ENCODE measurements at regions not wholly inside any gene's neighbourhood (a gene's known extent, or its start where the extent isn't known, plus 50 kb on each side); places are given as distances from the start of the nearest gene placed in this dataset.

DNA sequence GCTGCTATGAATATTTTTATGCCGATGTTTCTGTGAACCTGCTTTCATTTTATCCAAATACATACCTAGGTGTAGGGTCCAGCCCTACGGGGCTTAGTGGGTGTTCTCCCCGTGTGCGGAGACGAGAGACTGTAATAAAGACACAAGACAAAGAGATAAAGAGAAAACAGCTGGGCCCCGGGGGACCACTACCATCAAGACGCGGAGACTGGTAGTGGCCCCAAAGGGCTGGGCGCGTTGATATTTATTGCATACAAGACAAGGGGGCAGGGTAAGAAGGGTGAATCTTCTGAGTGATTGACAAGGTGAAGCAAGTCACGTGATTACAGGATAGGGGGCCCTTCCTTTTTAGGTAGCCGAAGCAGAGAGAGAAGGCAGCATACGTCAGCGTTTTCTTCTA is 920.1 kb downstream of the BRD1 start (continued):
- TF ChIP-seq ZBTB1 (tag by site-specific recombination; IDR thresholded peaks at IDR 0.05): no peak
- TF ChIP-seq, protein P1, sequence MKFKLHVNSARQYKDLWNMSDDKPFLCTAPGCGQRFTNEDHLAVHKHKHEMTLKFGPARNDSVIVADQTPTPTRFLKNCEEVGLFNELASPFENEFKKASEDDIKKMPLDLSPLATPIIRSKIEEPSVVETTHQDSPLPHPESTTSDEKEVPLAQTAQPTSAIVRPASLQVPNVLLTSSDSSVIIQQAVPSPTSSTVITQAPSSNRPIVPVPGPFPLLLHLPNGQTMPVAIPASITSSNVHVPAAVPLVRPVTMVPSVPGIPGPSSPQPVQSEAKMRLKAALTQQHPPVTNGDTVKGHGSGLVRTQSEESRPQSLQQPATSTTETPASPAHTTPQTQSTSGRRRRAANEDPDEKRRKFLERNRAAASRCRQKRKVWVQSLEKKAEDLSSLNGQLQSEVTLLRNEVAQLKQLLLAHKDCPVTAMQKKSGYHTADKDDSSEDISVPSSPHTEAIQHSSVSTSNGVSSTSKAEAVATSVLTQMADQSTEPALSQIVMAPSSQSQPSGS (tag by site-specific recombination; IDR thresholded peaks at IDR 0.05; ENCODE audit: low read depth): no peak
- TF ChIP-seq ZNF155 (tag by site-specific recombination; IDR thresholded peaks at IDR 0.05): no peak
- TF ChIP-seq SP7 (tag by site-specific recombination; IDR thresholded peaks at IDR 0.05): no peak
- no peak for TF ChIP-seq ZNF23 (tag by site-specific recombination; IDR thresholded peaks at IDR 0.05; ENCODE audit: borderline replicate concordance)
- TF ChIP-seq ZNF324 (tag by site-specific recombination; IDR thresholded peaks at IDR 0.05): no peak
- TF ChIP-seq HOXD13 (CRISPR knock-in tag; IDR thresholded peaks at IDR 0.05; ENCODE audit: borderline replicate concordance): no peak
- no peak for TF ChIP-seq SALL2 (tag by site-specific recombination; IDR thresholded peaks at IDR 0.05; ENCODE audit: borderline replicate concordance)
- no peak for TF ChIP-seq BCL11A (tag by site-specific recombination; IDR thresholded peaks at IDR 0.05; ENCODE audit: low read depth)
- TF ChIP-seq, protein P2, sequence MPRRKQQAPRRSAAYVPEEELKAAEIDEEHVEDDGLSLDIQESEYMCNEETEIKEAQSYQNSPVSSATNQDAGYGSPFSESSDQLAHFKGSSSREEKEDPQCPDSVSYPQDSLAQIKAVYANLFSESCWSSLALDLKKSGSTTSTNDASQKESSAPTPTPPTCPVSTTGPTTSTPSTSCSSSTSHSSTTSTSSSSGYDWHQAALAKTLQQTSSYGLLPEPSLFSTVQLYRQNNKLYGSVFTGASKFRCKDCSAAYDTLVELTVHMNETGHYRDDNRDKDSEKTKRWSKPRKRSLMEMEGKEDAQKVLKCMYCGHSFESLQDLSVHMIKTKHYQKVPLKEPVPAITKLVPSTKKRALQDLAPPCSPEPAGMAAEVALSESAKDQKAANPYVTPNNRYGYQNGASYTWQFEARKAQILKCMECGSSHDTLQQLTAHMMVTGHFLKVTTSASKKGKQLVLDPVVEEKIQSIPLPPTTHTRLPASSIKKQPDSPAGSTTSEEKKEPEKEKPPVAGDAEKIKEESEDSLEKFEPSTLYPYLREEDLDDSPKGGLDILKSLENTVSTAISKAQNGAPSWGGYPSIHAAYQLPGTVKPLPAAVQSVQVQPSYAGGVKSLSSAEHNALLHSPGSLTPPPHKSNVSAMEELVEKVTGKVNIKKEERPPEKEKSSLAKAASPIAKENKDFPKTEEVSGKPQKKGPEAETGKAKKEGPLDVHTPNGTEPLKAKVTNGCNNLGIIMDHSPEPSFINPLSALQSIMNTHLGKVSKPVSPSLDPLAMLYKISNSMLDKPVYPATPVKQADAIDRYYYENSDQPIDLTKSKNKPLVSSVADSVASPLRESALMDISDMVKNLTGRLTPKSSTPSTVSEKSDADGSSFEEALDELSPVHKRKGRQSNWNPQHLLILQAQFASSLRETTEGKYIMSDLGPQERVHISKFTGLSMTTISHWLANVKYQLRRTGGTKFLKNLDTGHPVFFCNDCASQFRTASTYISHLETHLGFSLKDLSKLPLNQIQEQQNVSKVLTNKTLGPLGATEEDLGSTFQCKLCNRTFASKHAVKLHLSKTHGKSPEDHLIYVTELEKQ (tag by site-specific recombination; IDR thresholded peaks at IDR 0.05; ENCODE audit: borderline replicate concordance): no peak
- TF ChIP-seq ZNF664 (tag by site-specific recombination; IDR thresholded peaks at IDR 0.05): no peak
- no peak for TF ChIP-seq ZFP3 (tag by site-specific recombination; IDR thresholded peaks at IDR 0.05; ENCODE audit: low read depth)

DNA sequence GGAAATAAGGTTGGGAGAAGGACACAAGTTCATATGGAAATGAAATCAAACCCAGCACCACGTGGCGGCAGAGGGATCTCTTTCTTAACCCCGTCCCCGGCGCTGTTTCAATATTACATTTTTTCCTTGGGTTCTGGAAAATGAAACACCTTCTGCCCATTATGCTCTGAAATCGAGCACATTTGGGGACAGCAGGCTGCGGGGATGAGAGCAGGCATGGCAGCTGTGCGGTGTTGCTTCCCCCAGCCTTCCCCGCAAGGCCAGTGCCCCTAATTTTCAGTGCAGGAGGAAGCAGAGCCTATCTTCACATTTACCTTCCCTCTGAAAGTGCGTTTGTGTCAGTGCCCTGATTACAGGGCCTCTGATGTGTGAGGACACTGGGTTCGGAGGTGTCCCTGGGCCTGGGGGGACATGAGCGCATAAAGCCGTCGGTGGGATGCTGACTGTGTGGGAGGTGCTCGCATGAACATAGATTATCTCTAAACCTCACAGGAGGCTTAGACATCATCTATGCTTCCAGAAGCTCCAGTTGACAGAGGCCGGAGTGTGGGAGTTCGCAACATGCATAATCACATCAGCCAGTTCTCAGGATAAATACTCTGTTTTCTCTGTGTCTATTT is 921.3 kb downstream of the BRD1 start:
- TF ChIP-seq EGR2 (tag by site-specific recombination; IDR thresholded peaks at IDR 0.05; ENCODE audit: low read depth): no peak
- no peak for TF ChIP-seq FEZF1 (tag by site-specific recombination; IDR thresholded peaks at IDR 0.05)
- TF ChIP-seq TCF7L2 (IDR thresholded peaks at IDR 0.05; ENCODE audit: borderline replicate concordance, low read depth, low read length): no peak
- no peak for TF ChIP-seq ZNF560 (tag by site-specific recombination; IDR thresholded peaks at IDR 0.05; ENCODE audit: borderline replicate concordance)
- TF ChIP-seq ZNF404 (tag by site-specific recombination; IDR thresholded peaks at IDR 0.05): no peak
- TF ChIP-seq ZNF184 (tag by site-specific recombination; IDR thresholded peaks at IDR 0.05): no peak
- TF ChIP-seq ZNF146 (tag by site-specific recombination; IDR thresholded peaks at IDR 0.05): no peak
- TF ChIP-seq MEIS1 (CRISPR knock-in tag; IDR thresholded peaks at IDR 0.05; ENCODE audit: borderline replicate concordance): no peak
- TF ChIP-seq ZNF175 (tag by site-specific recombination; IDR thresholded peaks at IDR 0.05): no peak
- TF ChIP-seq KLF8 (tag by site-specific recombination; IDR thresholded peaks at IDR 0.05): no peak
- no peak for TF ChIP-seq ZNF292 (tag by site-specific recombination; IDR thresholded peaks at IDR 0.05; ENCODE audit: borderline replicate concordance, low read depth)
- no peak for TF ChIP-seq GLI2 (tag by site-specific recombination; IDR thresholded peaks at IDR 0.05; ENCODE audit: borderline replicate concordance, low read depth)
- no peak for TF ChIP-seq HOXC10 (CRISPR knock-in tag; IDR thresholded peaks at IDR 0.05)
- TF ChIP-seq ZNF548 (tag by site-specific recombination; IDR thresholded peaks at IDR 0.05): no peak
- no peak for TF ChIP-seq HOXA7 (CRISPR knock-in tag; IDR thresholded peaks at IDR 0.05; ENCODE audit: borderline replicate concordance)
- TF ChIP-seq, protein P3, sequence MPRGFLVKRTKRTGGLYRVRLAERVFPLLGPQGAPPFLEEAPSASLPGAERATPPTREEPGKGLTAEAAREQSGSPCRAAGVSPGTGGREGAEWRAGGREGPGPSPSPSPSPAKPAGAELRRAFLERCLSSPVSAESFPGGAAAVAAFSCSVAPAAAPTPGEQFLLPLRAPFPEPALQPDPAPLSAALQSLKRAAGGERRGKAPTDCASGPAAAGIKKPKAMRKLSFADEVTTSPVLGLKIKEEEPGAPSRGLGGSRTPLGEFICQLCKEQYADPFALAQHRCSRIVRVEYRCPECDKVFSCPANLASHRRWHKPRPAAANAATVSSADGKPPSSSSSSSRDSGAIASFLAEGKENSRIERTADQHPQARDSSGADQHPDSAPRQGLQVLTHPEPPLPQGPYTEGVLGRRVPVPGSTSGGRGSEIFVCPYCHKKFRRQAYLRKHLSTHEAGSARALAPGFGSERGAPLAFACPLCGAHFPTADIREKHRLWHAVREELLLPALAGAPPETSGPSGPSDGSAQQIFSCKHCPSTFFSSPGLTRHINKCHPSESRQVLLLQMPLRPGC (tag by site-specific recombination; IDR thresholded peaks at IDR 0.05): no peak
- no peak for TF ChIP-seq ZBTB21 (tag by site-specific recombination; IDR thresholded peaks at IDR 0.05)
- TF ChIP-seq WT1 (tag by site-specific recombination; IDR thresholded peaks at IDR 0.05): no peak
- H3K36me3 ChIP-seq (ENCODE audit: control insufficient read depth in 2 of 2, insufficient read depth in 1 of 2, low read length in 2 of 2): no peaks in the 10 kb centered on the region
- H3K9me3 ChIP-seq (ENCODE audit: control insufficient read depth, insufficient read depth, low read depth, low read length): no peaks in the 10 kb centered on the region
- H3K4me1 ChIP-seq (ENCODE audit: control insufficient read depth, insufficient read depth, low read length): no peaks in the 10 kb centered on the region
- ChIA-PET POLR2A (no interaction called here), CTCF (interaction anchor here (0.6 to 1.1 kb wide), 2 partner anchors 145 to 399 kb away, joined by 3 read pairs; no protein-coding TSS in a partner anchor)
- no peak overlapping the region for H3K27ac ChIP-seq (ENCODE audit: extremely low read depth, low read depth, low read length)
- H3K4me3 ChIP-seq (ENCODE audit: low read depth, low read length): no peak overlapping the region
